Uterus (tissue), 2 donors: ENCODE measurements at regions not wholly inside any gene's neighbourhood (a gene's known extent, or its start where the extent isn't known, plus 50 kb on each side); places are given as distances from the start of the nearest gene placed in this dataset.

ENCODE experiments used
- CTCF ChIP-seq, 4 experiments: fragments of 200-600 bp in 2 of 4; fragments of 450-650 bp in 2 of 4; sonication (generic) in 2 of 4; IDR thresholded peaks; one replicate each; pipeline ENCODE4 v1.5.1; 2016 to 2019; ENCODE audit warnings: antibody characterized with exemption in 4 of 4, mild to moderate bottlenecking in 2 of 4, moderate library complexity in 1 of 4
- POLR2A ChIP-seq, 2 donors: fragments of 450-650 bp; IDR thresholded peaks; one replicate each; pipeline ENCODE4 v1.6.1; 2016; ENCODE audit warnings: antibody characterized with exemption in 2 of 2, mild to moderate bottlenecking in 1 of 2, moderate library complexity in 1 of 2

GRCh38 chrX:81875800-81876199, 673.9 kb downstream of the SH3BGRL start:
- TF ChIP-seq CTCF (IDR thresholded peaks at IDR 0.05) (no peak), POLR2A (IDR thresholded peaks at IDR 0.05) (no peak)
